CD4-positive, alpha-beta memory T cell (primary cell): ENCODE measurements at regions not wholly inside any gene's neighbourhood (a gene's known extent, or its start where the extent isn't known, plus 50 kb on each side); places are given as distances from the start of the nearest gene placed in this dataset.
"Not testable (repeated sequence)": the region's sequence is repeated elsewhere in the genome, so short reads cannot be mapped to it uniquely, and the experiment has no call there.

Experiments used
- CTCF ChIA-PET: fragments of 350-600 bp; sonication (Branson Sonifier 250); formaldehyde crosslinking; loops from one replicate; lab custom pipeline; 2021; ENCODE audit warnings: inconsistent platforms; ENCODE audit not compliant: partially characterized antibody; lab: Charles Lee
- POLR2A ChIA-PET: fragments of 350-600 bp; sonication (Branson Sonifier 250); formaldehyde crosslinking; loops from one replicate; lab custom pipeline; 2021; ENCODE audit not compliant: partially characterized antibody; lab: Charles Lee
- DNase-seq, 5 donors: peaks; one replicate each; pipeline versions ENCODE4 v3.0.0 to v3.0.0-alpha.2; 2020 to 2022; ENCODE audit warnings: mixed read lengths in 1 of 5
- H3K27ac ChIP-seq: one replicate; pipeline ENCODE4 v1.7.0; 2013; ENCODE audit warnings: low read depth, low read length
- H3K27me3 ChIP-seq: 2 replicates; pipeline ENCODE4 v1.7.0; 2013; ENCODE audit warnings: mild to moderate bottlenecking, low read length, moderate library complexity; ENCODE audit not compliant: insufficient read depth
- H3K36me3 ChIP-seq: 2 replicates; pipeline ENCODE4 v1.7.0; 2013; ENCODE audit warnings: mild to moderate bottlenecking, low read length, moderate library complexity; ENCODE audit not compliant: insufficient read depth
- H3K4me1 ChIP-seq: 2 replicates; pipeline ENCODE4 v1.7.0; 2013; ENCODE audit warnings: mild to moderate bottlenecking, low read length, moderate library complexity; ENCODE audit not compliant: insufficient read depth
- H3K4me3 ChIP-seq, 2 donors: one replicate each; pipeline ENCODE4 v1.7.0; 2013; ENCODE audit warnings: low read length in 2 of 2, mild to moderate bottlenecking in 1 of 2
- H3K9me3 ChIP-seq, 2 donors: one replicate each; pipeline ENCODE4 v1.7.0; 2013; ENCODE audit warnings: low read length in 2 of 2, control low read depth in 1 of 2; ENCODE audit not compliant: control insufficient read depth in 1 of 2
- H3K27ac Mint-ChIP-seq, 7 donors: one replicate each; pipeline ENCODE4 v1.8.0; 2020 to 2021; ENCODE audit warnings: mixed read lengths in 7 of 7, mild to moderate bottlenecking in 6 of 7, inconsistent platforms in 3 of 7, moderate library complexity in 3 of 7
- H3K27me3 Mint-ChIP-seq, 2 donors: one replicate each; pipeline ENCODE4 v1.8.0; 2020 to 2021; ENCODE audit warnings: mixed read lengths in 2 of 2
- H3K36me3 Mint-ChIP-seq, 2 donors: one replicate each; pipeline ENCODE4 v1.8.0; 2020 to 2021; ENCODE audit warnings: mixed read lengths in 2 of 2, inconsistent platforms in 1 of 2, mild to moderate bottlenecking in 1 of 2
- H3K4me1 Mint-ChIP-seq, 4 donors: one replicate each; pipeline ENCODE4 v1.8.0; 2020 to 2021; ENCODE audit warnings: mixed read lengths in 4 of 4, mild to moderate bottlenecking in 1 of 4
- H3K4me3 Mint-ChIP-seq, 8 donors: one replicate each; pipeline ENCODE4 v1.8.0; 2020 to 2021; ENCODE audit warnings: mixed read lengths in 8 of 8, mild to moderate bottlenecking in 7 of 8, moderate library complexity in 6 of 8, inconsistent platforms in 3 of 8
- H3K9me3 Mint-ChIP-seq, 8 donors: one replicate each; pipeline ENCODE4 v1.8.0; 2020 to 2021; ENCODE audit warnings: mixed read lengths in 8 of 8, mild to moderate bottlenecking in 5 of 8, inconsistent platforms in 3 of 8, moderate library complexity in 1 of 8
- intact Hi-C: fragments of 100-400 bp; cut with micrococcal nuclease; formaldehyde crosslinking; loops from one replicate; pipeline ENCODE4 v1.15.1; 2023

- H3K4me3 Mint-ChIP-seq = no peak overlapping the region
- Histone ChIP-seq H3K4me1 (no peaks in the 10 kb centered on the region), H3K27me3 (no peaks in the 10 kb centered on the region), H3K27ac (no peak overlapping the region), H3K9me3 (no peaks in the 10 kb centered on the region), H3K36me3 (no peaks in the 10 kb centered on the region), H3K4me3 (no peak overlapping the region)
- intact Hi-C loops = no loop called here
- H3K27ac Mint-ChIP-seq = no peak overlapping the region
- no peaks in the 10 kb centered on the region for H3K36me3 Mint-ChIP-seq
- DNase-seq = no peak
- peaks cover 4 to 5% of the 10 kb centered on the region in 2 donors for H3K27me3 Mint-ChIP-seq
- ChIA-PET CTCF (no interaction called here), POLR2A (no interaction called here)
- H3K4me1 Mint-ChIP-seq = no peaks in the 10 kb centered on the region
- peaks cover 0 to 4% (median under 1%) of the 10 kb centered on the region in 8 donors for H3K9me3 Mint-ChIP-seq
Measured at GRCh38 chr15:29990954-29991353, 91.8 kb upstream of the GOLGA8J start.

DNA sequence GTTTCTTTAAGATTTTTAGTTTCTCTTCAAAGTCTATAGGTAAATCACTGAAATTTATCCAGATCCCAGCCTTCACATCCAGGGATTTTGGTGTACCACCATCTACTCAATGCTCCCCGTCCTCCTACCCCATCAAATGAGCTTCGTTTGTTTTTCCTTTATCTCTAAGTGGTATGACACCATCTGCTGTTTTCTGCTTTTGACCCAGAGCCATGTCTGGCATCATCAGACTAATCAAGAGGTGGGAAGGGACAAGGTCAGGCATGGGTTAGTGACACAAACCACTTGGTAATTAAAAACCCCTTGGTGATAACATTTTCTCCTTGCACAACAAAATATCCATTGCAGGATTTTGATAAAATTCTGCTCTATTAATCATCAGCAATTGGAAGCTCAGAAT, 92.7 kb upstream of the GOLGA8J start:
- CTCF ChIA-PET = no interaction called here
- Mint-ChIP-seq H3K9me3 (peaks cover 0 to 4% (median under 1%) of the 10 kb centered on the region in 8 donors), H3K27me3 (peaks cover 4 to 5% of the 10 kb centered on the region in 2 donors), H3K4me3 (no peak overlapping the region), H3K4me1 (no peaks in the 10 kb centered on the region), H3K36me3 (no peaks in the 10 kb centered on the region), H3K27ac (no peak overlapping the region)
- Histone ChIP-seq H3K4me1 (no peaks in the 10 kb centered on the region), H3K36me3 (no peaks in the 10 kb centered on the region), H3K27ac (no peak overlapping the region), H3K9me3 (no peaks in the 10 kb centered on the region), H3K27me3 (no peaks in the 10 kb centered on the region), H3K4me3 (no peak overlapping the region)
- POLR2A ChIA-PET = no interaction called here
- DNase-seq = no peak
- intact Hi-C loops = no loop called here

DNA sequence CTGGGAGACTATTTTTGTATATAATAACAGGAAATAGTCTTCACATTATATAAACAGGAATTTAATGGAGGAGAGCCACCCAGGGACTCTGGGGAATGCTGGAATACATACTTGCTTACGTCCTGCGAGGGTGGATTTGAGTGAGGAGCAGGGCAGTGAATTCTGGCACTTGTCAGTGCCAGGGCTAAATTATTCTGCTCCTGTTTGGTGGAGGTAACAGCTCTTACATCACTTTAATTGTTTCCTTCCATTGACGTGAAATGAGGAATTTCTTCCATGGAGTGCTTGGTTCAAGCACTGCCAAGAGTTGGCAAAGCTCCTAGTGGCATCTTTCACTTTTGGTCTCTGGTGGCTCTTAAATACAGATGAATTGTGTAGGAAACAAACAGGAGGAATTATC, 94.1 kb upstream of the GOLGA8J start:
- no peaks in the 10 kb centered on the region for H3K4me1 Mint-ChIP-seq
- H3K4me3 ChIP-seq = no peak overlapping the region
- intact Hi-C loops = no loop called here
- H3K27me3 Mint-ChIP-seq = peaks cover 4 to 5% of the 10 kb centered on the region in 2 donors
- H3K4me1 ChIP-seq = no peaks in the 10 kb centered on the region
- H3K27me3 ChIP-seq = no peaks in the 10 kb centered on the region
- H3K4me3 Mint-ChIP-seq = no peak overlapping the region
- H3K36me3 ChIP-seq = no peaks in the 10 kb centered on the region
- ChIA-PET CTCF (no interaction called here), POLR2A (no interaction called here)
- H3K27ac ChIP-seq = no peak overlapping the region
- H3K9me3 ChIP-seq = no peaks in the 10 kb centered on the region
- H3K36me3 Mint-ChIP-seq = no peaks in the 10 kb centered on the region
- H3K9me3 Mint-ChIP-seq = peaks cover 0 to 4% (median under 1%) of the 10 kb centered on the region in 8 donors
- H3K27ac Mint-ChIP-seq = no peak overlapping the region
- no peak for DNase-seq

GRCh38 chr15:29986946-29987345, 95.8 kb upstream of the GOLGA8J start:
- POLR2A ChIA-PET = no interaction called here
- intact Hi-C loops = no loop called here
- no peaks in the 10 kb centered on the region for H3K36me3 Mint-ChIP-seq

GRCh38 chr15:29978411-29979382, 104.1 kb upstream of the GOLGA8J start:
- Mint-ChIP-seq H3K9me3 (peaks cover 0 to 8% (median under 1%) of the 10 kb centered on the region in 8 donors), H3K4me3 (no peak overlapping the region), H3K27ac (no peak overlapping the region), H3K27me3 (peaks cover 5 to 8% of the 10 kb centered on the region in 2 donors), H3K4me1 (no peaks in the 10 kb centered on the region), H3K36me3 (no peaks in the 10 kb centered on the region)
- intact Hi-C loops = no loop called here
- no peaks in the 10 kb centered on the region for H3K27me3 ChIP-seq
- POLR2A ChIA-PET = no interaction called here
- H3K9me3 ChIP-seq = no peaks in the 10 kb centered on the region
- CTCF ChIA-PET = no interaction called here
- no peaks in the 10 kb centered on the region for H3K36me3 ChIP-seq
- no peak overlapping the region for H3K4me3 ChIP-seq
- no peak overlapping the region for H3K27ac ChIP-seq
- no peaks in the 10 kb centered on the region for H3K4me1 ChIP-seq
- DNase-seq = no peak

More at GRCh38 chr15:29986946-29987345, 95.8 kb upstream of the GOLGA8J start:
- Mint-ChIP-seq H3K4me3 (no peak overlapping the region), H3K9me3 (peaks cover 0 to 4% (median under 1%) of the 10 kb centered on the region in 8 donors), H3K27ac (no peak overlapping the region), H3K27me3 (peaks cover 3 to 6% of the 10 kb centered on the region in 2 donors), H3K4me1 (no peaks in the 10 kb centered on the region)
- CTCF ChIA-PET = no interaction called here
- Histone ChIP-seq H3K4me1 (no peaks in the 10 kb centered on the region), H3K4me3 (no peak overlapping the region), H3K9me3 (no peaks in the 10 kb centered on the region), H3K36me3 (no peaks in the 10 kb centered on the region), H3K27me3 (no peaks in the 10 kb centered on the region), H3K27ac (no peak overlapping the region)
- DNase-seq = no peak

DNA sequence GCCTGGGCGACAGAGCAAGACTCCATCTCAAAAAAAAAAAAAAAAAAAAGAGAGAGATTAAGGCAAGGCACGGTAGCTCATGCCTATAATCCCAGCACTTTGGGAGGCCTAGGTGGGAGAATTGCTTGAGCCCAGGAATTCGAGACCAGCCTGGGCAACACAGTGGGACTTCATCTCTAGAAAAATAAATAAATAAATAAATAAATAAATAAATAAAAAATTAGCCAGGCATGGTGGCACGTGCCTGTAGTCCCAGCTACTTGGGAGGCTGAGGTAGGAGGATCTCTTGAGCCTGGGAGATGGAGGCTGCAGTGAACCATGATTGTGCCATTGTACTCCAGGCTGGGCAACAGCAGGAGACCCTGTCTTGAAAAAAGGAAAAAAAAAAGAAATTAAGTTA, 108.7 kb upstream of the GOLGA8J start:
- CTCF ChIA-PET, H3K36me3 ChIP-seq, H3K27me3 ChIP-seq, DNase-seq, H3K4me3 ChIP-seq, H3K4me1 Mint-ChIP-seq, H3K27ac Mint-ChIP-seq, H3K4me1 ChIP-seq, intact Hi-C loops, H3K36me3 Mint-ChIP-seq, POLR2A ChIA-PET, H3K4me3 Mint-ChIP-seq, H3K9me3 ChIP-seq, H3K27ac ChIP-seq: not testable (repeated sequence)
- Mint-ChIP-seq H3K9me3 (peaks cover 4 to 23% (median 11%) of the 10 kb centered on the region in 8 donors), H3K27me3 (peaks cover 30% of the 10 kb centered on the region in 2 donors)

- H3K27me3 Mint-ChIP-seq = peaks cover 37 to 38% of the 10 kb centered on the region in 2 donors
- no peak for DNase-seq
- no peak overlapping the region for H3K4me3 Mint-ChIP-seq
- no peaks in the 10 kb centered on the region for H3K27me3 ChIP-seq
- ChIA-PET CTCF (no interaction called here), POLR2A (no interaction called here)
- H3K27ac ChIP-seq = no peak overlapping the region
- intact Hi-C loops = no loop called here
- peaks cover 0 to 4% (median 0%) of the 10 kb centered on the region in 4 donors for H3K4me1 Mint-ChIP-seq
- no peak overlapping the region for H3K4me3 ChIP-seq
- peaks cover 4 to 24% (median 10%) of the 10 kb centered on the region in 8 donors for H3K9me3 Mint-ChIP-seq
- H3K36me3 Mint-ChIP-seq = no peaks in the 10 kb centered on the region
- H3K4me1 ChIP-seq = no peaks in the 10 kb centered on the region
- H3K9me3 ChIP-seq = no peaks in the 10 kb centered on the region
- no peaks in the 10 kb centered on the region for H3K36me3 ChIP-seq
- H3K27ac Mint-ChIP-seq = no peak overlapping the region
Measured at GRCh38 chr15:29972051-29972450, 110.7 kb upstream of the GOLGA8J start.
